ENCODE measurements at regions not wholly inside any gene's neighbourhood (a gene's known extent, or its start where the extent isn't known, plus 50 kb on each side); places are given as distances from the start of the nearest gene placed in this dataset.

- peaks cover 3 to 7% of the 10 kb centered on the region in 2 donors for H3K27me3 Mint-ChIP-seq
- no peaks in the 10 kb centered on the region for H3K4me1 Mint-ChIP-seq
- Histone ChIP-seq H3K4me3 (ENCODE audit: control insufficient read depth in 1 of 2, extremely low read depth in 1 of 2, low read length in 1 of 2) (no peak overlapping the region), H3K27ac (ENCODE audit: low read length) (no peak overlapping the region), H3K27me3 (replicated peaks in 1 of 2; ENCODE audit: control insufficient read depth in 2 of 2, extremely low read depth in 1 of 2, insufficient read depth in 2 of 2, low read length in 1 of 2) (peaks cover 0 to 2% of the 10 kb centered on the region in 2 experiments), H3K9me3 (no peaks in the 10 kb centered on the region), H3K4me1 (ENCODE audit: control insufficient read depth in 1 of 2, extremely low read depth in 1 of 2, insufficient read depth in 2 of 2, low read length in 2 of 2) (no peaks in the 10 kb centered on the region), H3K36me3 (ENCODE audit: control insufficient read depth in 2 of 2, extremely low read depth in 1 of 2, insufficient read depth in 1 of 2, low read length in 1 of 2) (no peaks in the 10 kb centered on the region)
- DNase-seq (peak in 3 of 35 experiments; percentile 8 to 14 (median 12)), ATAC-seq (replicated peaks in 1 of 4) (no peak)
- 80% methylated on average over 1 of the region's 8 CpGs for WGBS (ENCODE audit: insufficient coverage)
- H3K27ac Mint-ChIP-seq = no peak overlapping the region
- no peaks in the 10 kb centered on the region for H3K36me3 Mint-ChIP-seq
- no peak overlapping the region for H3K4me3 Mint-ChIP-seq
- H3K9me3 Mint-ChIP-seq = peaks cover 3 to 10% (median 6%) of the 10 kb centered on the region in 3 donors
- CTCF ChIA-PET = no interaction called here
- POLR2A ChIA-PET = no interaction called here
Observed at GRCh38 chr18:77645170-77645872, 395.7 kb downstream of the GALR1 start.

GRCh38 chr18:77647472-77647871 lies 397.8 kb downstream of the GALR1 start:
- no peak for ATAC-seq (replicated peaks in 1 of 4)

GRCh38 chr18:77648411-77648810 lies 398.8 kb downstream of the GALR1 start:
- no peak overlapping the region for H3K27ac ChIP-seq (ENCODE audit: low read length)
- H3K9me3 ChIP-seq = no peaks in the 10 kb centered on the region
- no peaks in the 10 kb centered on the region for H3K36me3 ChIP-seq (ENCODE audit: control insufficient read depth in 2 of 2, extremely low read depth in 1 of 2, insufficient read depth in 1 of 2, low read length in 1 of 2)
- ATAC-seq (replicated peaks in 1 of 4) = no peak
- H3K27me3 Mint-ChIP-seq = peaks cover 12 to 20% of the 10 kb centered on the region in 2 donors
- no peaks in the 10 kb centered on the region for H3K36me3 Mint-ChIP-seq
- POLR2A ChIA-PET = no interaction called here
- CTCF ChIA-PET = interaction anchor here in 1 of 2 donors (0.6 to 0.7 kb wide), 2 partner anchors 657 to 853 kb away, joined by 3 read pairs; no protein-coding TSS in a partner anchor
- 81% methylated on average over 7 of the region's 7 CpGs for WGBS (ENCODE audit: insufficient coverage)
- H3K4me3 Mint-ChIP-seq = no peak overlapping the region
- peaks cover 0 to 2% (median 0%) of the 10 kb centered on the region in 3 donors for H3K4me1 Mint-ChIP-seq
- peaks cover 2 to 14% of the 10 kb centered on the region in 2 experiments for H3K27me3 ChIP-seq (replicated peaks in 1 of 2; ENCODE audit: control insufficient read depth in 2 of 2, extremely low read depth in 1 of 2, insufficient read depth in 2 of 2, low read length in 1 of 2)
- DNase-seq = no peak
- peaks cover 3 to 10% (median 6%) of the 10 kb centered on the region in 3 donors for H3K9me3 Mint-ChIP-seq
- H3K4me3 ChIP-seq (ENCODE audit: control insufficient read depth in 1 of 2, extremely low read depth in 1 of 2, low read length in 1 of 2) = no peak overlapping the region
- peaks cover 0 to 5% of the 10 kb centered on the region in 2 experiments for H3K4me1 ChIP-seq (ENCODE audit: control insufficient read depth in 1 of 2, extremely low read depth in 1 of 2, insufficient read depth in 2 of 2, low read length in 2 of 2)
- H3K27ac Mint-ChIP-seq = no peak overlapping the region

More at GRCh38 chr18:77647472-77647871, 397.8 kb downstream of the GALR1 start:
- H3K27ac Mint-ChIP-seq = no peak overlapping the region
- CTCF ChIA-PET = no interaction called here
- Histone ChIP-seq H3K4me3 (ENCODE audit: control insufficient read depth in 1 of 2, extremely low read depth in 1 of 2, low read length in 1 of 2) (no peak overlapping the region), H3K4me1 (ENCODE audit: control insufficient read depth in 1 of 2, extremely low read depth in 1 of 2, insufficient read depth in 2 of 2, low read length in 2 of 2) (peaks cover 0 to 5% of the 10 kb centered on the region in 2 experiments), H3K9me3 (no peaks in the 10 kb centered on the region), H3K27ac (ENCODE audit: low read length) (no peak overlapping the region), H3K36me3 (ENCODE audit: control insufficient read depth in 2 of 2, extremely low read depth in 1 of 2, insufficient read depth in 1 of 2, low read length in 1 of 2) (no peaks in the 10 kb centered on the region), H3K27me3 (replicated peaks in 1 of 2; ENCODE audit: control insufficient read depth in 2 of 2, extremely low read depth in 1 of 2, insufficient read depth in 2 of 2, low read length in 1 of 2) (peaks cover 2 to 13% of the 10 kb centered on the region in 2 experiments)
- DNase-seq = no peak
- H3K27me3 Mint-ChIP-seq = peaks cover 12 to 19% of the 10 kb centered on the region in 2 donors
- H3K36me3 Mint-ChIP-seq = no peaks in the 10 kb centered on the region
- H3K4me1 Mint-ChIP-seq = peaks cover 0 to 2% (median 0%) of the 10 kb centered on the region in 3 donors
- peaks cover 3 to 10% (median 6%) of the 10 kb centered on the region in 3 donors for H3K9me3 Mint-ChIP-seq
- 63% methylated on average over 6 of the region's 8 CpGs for WGBS (ENCODE audit: insufficient coverage)
- no peak overlapping the region for H3K4me3 Mint-ChIP-seq
- POLR2A ChIA-PET = no interaction called here

GRCh38 chr18:77650799-77651385 lies 401.2 kb downstream of the GALR1 start:
- POLR2A ChIA-PET = no interaction called here
- no peaks in the 10 kb centered on the region for H3K36me3 Mint-ChIP-seq
- peak in 27 of 35 experiments; percentile 4 to 65 (median 28) for DNase-seq
- no peak overlapping the region for H3K4me3 Mint-ChIP-seq
- Histone ChIP-seq H3K27me3 (replicated peaks in 1 of 2; ENCODE audit: control insufficient read depth in 2 of 2, extremely low read depth in 1 of 2, insufficient read depth in 2 of 2, low read length in 1 of 2) (peaks cover 2 to 23% of the 10 kb centered on the region in 2 experiments), H3K4me3 (ENCODE audit: control insufficient read depth in 1 of 2, extremely low read depth in 1 of 2, low read length in 1 of 2) (no peak overlapping the region), H3K4me1 (ENCODE audit: control insufficient read depth in 1 of 2, extremely low read depth in 1 of 2, insufficient read depth in 2 of 2, low read length in 2 of 2) (peaks cover 0 to 5% of the 10 kb centered on the region in 2 experiments), H3K9me3 (no peaks in the 10 kb centered on the region), H3K36me3 (ENCODE audit: control insufficient read depth in 2 of 2, extremely low read depth in 1 of 2, insufficient read depth in 1 of 2, low read length in 1 of 2) (no peaks in the 10 kb centered on the region), H3K27ac (ENCODE audit: low read length) (no peak overlapping the region)
- peaks cover 3 to 6% (median 3%) of the 10 kb centered on the region in 3 donors for H3K9me3 Mint-ChIP-seq
- WGBS (ENCODE audit: insufficient coverage) = 0% methylated on average over 16 of the region's 28 CpGs
- no peak overlapping the region for H3K27ac Mint-ChIP-seq
- peaks cover 22 to 23% of the 10 kb centered on the region in 2 donors for H3K27me3 Mint-ChIP-seq
- CTCF ChIA-PET = interaction anchor here in 1 of 2 donors (0.8 kb wide), 1 partner anchor 776 kb away, joined by 3 read pairs; no protein-coding TSS in a partner anchor
- peak in 2 of 4 experiments; percentile 49 to 52 for ATAC-seq (replicated peaks in 1 of 4)
- peaks cover 0 to 2% (median 0%) of the 10 kb centered on the region in 3 donors for H3K4me1 Mint-ChIP-seq

- CTCF ChIA-PET = interaction anchor here in 1 of 2 donors (0.8 kb wide), 1 partner anchor 777 kb away, joined by 3 read pairs; no protein-coding TSS in a partner anchor
- POLR2A ChIA-PET = no interaction called here
Observed at GRCh38 chr18:77651441-77651840, 401.8 kb downstream of the GALR1 start.

GRCh38 chr18:77653792-77654191 lies 404.1 kb downstream of the GALR1 start:
- peaks cover 2 to 33% of the 10 kb centered on the region in 2 experiments for H3K27me3 ChIP-seq (replicated peaks in 1 of 2; ENCODE audit: control insufficient read depth in 2 of 2, extremely low read depth in 1 of 2, insufficient read depth in 2 of 2, low read length in 1 of 2)
- peaks cover 0 to 2% (median 0%) of the 10 kb centered on the region in 3 donors for H3K4me1 Mint-ChIP-seq
- H3K4me3 Mint-ChIP-seq = no peak overlapping the region
- no peak for DNase-seq
- no peaks in the 10 kb centered on the region for H3K36me3 Mint-ChIP-seq
- H3K9me3 ChIP-seq = no peaks in the 10 kb centered on the region
- no peak overlapping the region for H3K27ac ChIP-seq (ENCODE audit: low read length)
- H3K4me1 ChIP-seq (ENCODE audit: control insufficient read depth in 1 of 2, extremely low read depth in 1 of 2, insufficient read depth in 2 of 2, low read length in 2 of 2) = peaks cover 0 to 5% of the 10 kb centered on the region in 2 experiments
- 79% methylated on average over 11 of the region's 12 CpGs for WGBS (ENCODE audit: insufficient coverage)
- POLR2A ChIA-PET = no interaction called here
- H3K4me3 ChIP-seq (ENCODE audit: control insufficient read depth in 1 of 2, extremely low read depth in 1 of 2, low read length in 1 of 2) = no peak overlapping the region
- no peak overlapping the region for H3K27ac Mint-ChIP-seq
- no peak for ATAC-seq (replicated peaks in 1 of 4)
- H3K36me3 ChIP-seq (ENCODE audit: control insufficient read depth in 2 of 2, extremely low read depth in 1 of 2, insufficient read depth in 1 of 2, low read length in 1 of 2) = no peaks in the 10 kb centered on the region
- H3K9me3 Mint-ChIP-seq = no peaks in the 10 kb centered on the region
- CTCF ChIA-PET = no interaction called here
- H3K27me3 Mint-ChIP-seq = peaks cover 18 to 19% of the 10 kb centered on the region in 2 donors

More at GRCh38 chr18:77651441-77651840, 401.8 kb downstream of the GALR1 start:
- H3K9me3 Mint-ChIP-seq = peaks cover 0 to 3% (median under 1%) of the 10 kb centered on the region in 3 donors
- peaks cover 0 to 5% of the 10 kb centered on the region in 2 experiments for H3K4me1 ChIP-seq (ENCODE audit: control insufficient read depth in 1 of 2, extremely low read depth in 1 of 2, insufficient read depth in 2 of 2, low read length in 2 of 2)
- ATAC-seq (replicated peaks in 1 of 4) (no peak), DNase-seq (no peak)
- no peaks in the 10 kb centered on the region for H3K9me3 ChIP-seq
- no peaks in the 10 kb centered on the region for H3K36me3 ChIP-seq (ENCODE audit: control insufficient read depth in 2 of 2, extremely low read depth in 1 of 2, insufficient read depth in 1 of 2, low read length in 1 of 2)
- no peak overlapping the region for H3K4me3 Mint-ChIP-seq
- H3K4me1 Mint-ChIP-seq = peaks cover 0 to 2% (median 0%) of the 10 kb centered on the region in 3 donors
- WGBS (ENCODE audit: insufficient coverage) = 79% methylated on average over 6 of the region's 13 CpGs
- peaks cover 22 to 23% of the 10 kb centered on the region in 2 donors for H3K27me3 Mint-ChIP-seq
- H3K27ac Mint-ChIP-seq = no peak overlapping the region
- H3K36me3 Mint-ChIP-seq = no peaks in the 10 kb centered on the region
- no peak overlapping the region for H3K27ac ChIP-seq (ENCODE audit: low read length)
- no peak overlapping the region for H3K4me3 ChIP-seq (ENCODE audit: control insufficient read depth in 1 of 2, extremely low read depth in 1 of 2, low read length in 1 of 2)
- H3K27me3 ChIP-seq (replicated peaks in 1 of 2; ENCODE audit: control insufficient read depth in 2 of 2, extremely low read depth in 1 of 2, insufficient read depth in 2 of 2, low read length in 1 of 2) = peaks cover 2 to 23% of the 10 kb centered on the region in 2 experiments
